Caco-2 (cell line): ENCODE measurements at regions not wholly inside any gene's neighbourhood (a gene's known extent, or its start where the extent isn't known, plus 50 kb on each side); places are given as distances from the start of the nearest gene placed in this dataset.

ENCODE experiments used
- BruUV-seq: library from RNA; stranded (reverse); fragments of 400-500 nt; replicated peaks from 2 replicates; lab custom pipeline; 2021; lab: Mats Ljungman, UMichigan
- CTCF ChIA-PET: fragments of 300-600 bp; sonication (Branson Sonifier 250); formaldehyde crosslinking; loops from one replicate; lab custom pipeline; 2022; ENCODE audit warnings: antibody characterized with exemption; lab: Charles Lee
- POLR2A ChIA-PET: fragments of 300-600 bp; sonication (Branson Sonifier 250); formaldehyde crosslinking; loops from one replicate; lab custom pipeline; 2022; ENCODE audit warnings: antibody characterized with exemption; lab: Charles Lee
- DNase-seq, 2 experiments: peaks; one replicate each; pipeline versions ENCODE4 v3.0.0 to v3.0.0-alpha.2; 2020 to 2022
- H3K27me3 ChIP-seq: replicated peaks from 2 replicates; pipeline ENCODE4 v1.6.0; 2011; ENCODE audit warnings: low read length; ENCODE audit not compliant: control insufficient read depth, insufficient read depth
- H3K36me3 ChIP-seq: 2 replicates; pipeline ENCODE4 v1.5.1; 2011; ENCODE audit warnings: low read length; ENCODE audit not compliant: control insufficient read depth, insufficient read depth
- H3K4me1 ChIP-seq: fragments of 250-450 bp; sonication (Bioruptor Pico); 2 replicates; pipeline ENCODE4 v1.5.1; 2020; ENCODE audit warnings: mild to moderate bottlenecking
- H3K4me3 ChIP-seq: 2 replicates; pipeline ENCODE4 v1.5.1; 2011; ENCODE audit warnings: low read depth, mild to moderate bottlenecking, control low read depth, low read length
- H3K9me3 ChIP-seq: fragments of 250-450 bp; sonication (Bioruptor Pico); 2 replicates; pipeline ENCODE4 v1.5.1; 2020; ENCODE audit warnings: mild to moderate bottlenecking, moderate library complexity
- H3K27ac Mint-ChIP-seq: one replicate; pipeline ENCODE4 v1.8.0; 2022; ENCODE audit warnings: mixed read lengths; ENCODE audit not compliant: unreplicated experiment
- H3K27me3 Mint-ChIP-seq: one replicate; pipeline ENCODE4 v1.8.0; 2022; ENCODE audit warnings: mixed read lengths; ENCODE audit not compliant: insufficient read depth, unreplicated experiment
- H3K36me3 Mint-ChIP-seq: one replicate; pipeline ENCODE4 v1.8.0; 2022; ENCODE audit warnings: mild to moderate bottlenecking, mixed read lengths; ENCODE audit not compliant: insufficient read depth, unreplicated experiment
- H3K4me1 Mint-ChIP-seq: one replicate; pipeline ENCODE4 v1.8.0; 2022; ENCODE audit warnings: low read depth, mixed read lengths; ENCODE audit not compliant: unreplicated experiment
- H3K4me3 Mint-ChIP-seq: one replicate; pipeline ENCODE4 v1.8.0; 2022; ENCODE audit warnings: mild to moderate bottlenecking, moderate library complexity, mixed read lengths; ENCODE audit not compliant: unreplicated experiment
- H3K9me3 Mint-ChIP-seq: one replicate; pipeline ENCODE4 v1.8.0; 2022; ENCODE audit warnings: mixed read lengths; ENCODE audit not compliant: unreplicated experiment
- CTCF ChIP-seq, 2 experiments: fragments of 200-600 bp in 1 of 2; IDR thresholded peaks; 1 replicate in 1 of 2; 2 replicates in 1 of 2; pipeline versions ENCODE4 v1.5.1 to v1.8.0; 2011 to 2022; ENCODE audit warnings: antibody characterized with exemption in 1 of 2, control low read depth in 1 of 2, inconsistent platforms in 1 of 2, low read depth in 1 of 2, low read length in 1 of 2, mild to moderate bottlenecking in 1 of 2, moderate library complexity in 1 of 2; ENCODE audit not compliant: insufficient read depth in 1 of 2, severe bottlenecking in 1 of 2, unreplicated experiment in 1 of 2
- intact Hi-C: fragments of 100-400 bp; cut with micrococcal nuclease; formaldehyde crosslinking; loops from one replicate; pipeline ENCODE4 v1.10.0; 2022; ENCODE audit not compliant: unreplicated experiment

- no peak for TF ChIP-seq CTCF (IDR thresholded peaks at IDR 0.05; ENCODE audit: insufficient read depth in 1 of 2, low read depth in 1 of 2, low read length in 1 of 2, severe bottlenecking in 1 of 2, unreplicated experiment in 1 of 2)
- DNase-seq = peak; percentile 39 to 51
- Histone ChIP-seq H3K9me3 (no peaks in the 10 kb centered on the region), H3K4me1 (peaks cover 24% of the 10 kb centered on the region), H3K4me3 (no peak overlapping the region), H3K27me3 (no peaks in the 10 kb centered on the region), H3K36me3 (no peaks in the 10 kb centered on the region)
- H3K27me3 Mint-ChIP-seq = no peaks in the 10 kb centered on the region
- POLR2A ChIA-PET = no interaction called here
- intact Hi-C loops = no loop called here
- H3K4me1 Mint-ChIP-seq = peaks cover 29% of the 10 kb centered on the region
- no peaks in the 10 kb centered on the region for H3K36me3 Mint-ChIP-seq
- peak overlapping the region; percentile 9 for H3K4me3 Mint-ChIP-seq
- CTCF ChIA-PET = no interaction called here
- H3K27ac Mint-ChIP-seq = peak overlapping the region; percentile 8
- peaks cover 11% of the 10 kb centered on the region for H3K9me3 Mint-ChIP-seq
- BruUV-seq = no TSS peak
These were observed 67.8 kb upstream of the TAB2 start for GRCh38 chr6:149249370-149250357.

GRCh38 chr6:149250951-149251350 is 66.6 kb upstream of the TAB2 start:
- Mint-ChIP-seq H3K27me3 (no peaks in the 10 kb centered on the region), H3K36me3 (no peaks in the 10 kb centered on the region), H3K4me1 (peaks cover 29% of the 10 kb centered on the region), H3K27ac (no peak overlapping the region), H3K9me3 (peaks cover 11% of the 10 kb centered on the region), H3K4me3 (no peak overlapping the region)
- no peak for DNase-seq
- peaks cover 24% of the 10 kb centered on the region for H3K4me1 ChIP-seq
- CTCF ChIA-PET = no interaction called here
- no peaks in the 10 kb centered on the region for H3K36me3 ChIP-seq
- POLR2A ChIA-PET = interaction anchor here (0.5 kb wide), 1 partner anchor 559 kb away, joined by 3 read pairs; no protein-coding TSS in a partner anchor
- no TSS peak for BruUV-seq
- H3K9me3 ChIP-seq = no peaks in the 10 kb centered on the region
- no peak overlapping the region for H3K4me3 ChIP-seq
- H3K27me3 ChIP-seq = no peaks in the 10 kb centered on the region
- intact Hi-C loops = no loop called here
- no peak for TF ChIP-seq CTCF (IDR thresholded peaks at IDR 0.05; ENCODE audit: insufficient read depth in 1 of 2, low read depth in 1 of 2, low read length in 1 of 2, severe bottlenecking in 1 of 2, unreplicated experiment in 1 of 2)

- Histone ChIP-seq H3K4me3 (no peak overlapping the region), H3K4me1 (peaks cover 24% of the 10 kb centered on the region), H3K27me3 (no peaks in the 10 kb centered on the region), H3K36me3 (no peaks in the 10 kb centered on the region), H3K9me3 (no peaks in the 10 kb centered on the region)
- H3K4me3 Mint-ChIP-seq = no peak overlapping the region
- peaks cover 29% of the 10 kb centered on the region for H3K4me1 Mint-ChIP-seq
- H3K27me3 Mint-ChIP-seq = no peaks in the 10 kb centered on the region
- ChIA-PET POLR2A (no interaction called here), CTCF (no interaction called here)
- TF ChIP-seq CTCF (IDR thresholded peaks at IDR 0.05; ENCODE audit: insufficient read depth in 1 of 2, low read depth in 1 of 2, low read length in 1 of 2, severe bottlenecking in 1 of 2, unreplicated experiment in 1 of 2) = no peak
- H3K27ac Mint-ChIP-seq = no peak overlapping the region
- intact Hi-C loops = no loop called here
- DNase-seq = no peak
- no peaks in the 10 kb centered on the region for H3K36me3 Mint-ChIP-seq
- H3K9me3 Mint-ChIP-seq = peaks cover 11% of the 10 kb centered on the region
- no TSS peak for BruUV-seq
These were observed 64.9 kb upstream of the TAB2 start for GRCh38 chr6:149252622-149253021.
